Activated CD8-positive, alpha-beta T cell treated with anti-CD3 and anti-CD28 coated beads for 36 hours (primary cell): ENCODE measurements at regions not wholly inside any gene's neighbourhood (a gene's known extent, or its start where the extent isn't known, plus 50 kb on each side); places are given as distances from the start of the nearest gene placed in this dataset.

Source experiments
- ATAC-seq: fragments of 200-7000 bp; cut with Tn5 transposase; one replicate; pipeline ENCODE4 v1.10.0; 2021; ENCODE audit warnings: mild to moderate bottlenecking, moderate library complexity
- CTCF ChIA-PET: fragments of 350-600 bp; sonication (Branson Sonifier 250); formaldehyde crosslinking; loops from one replicate; lab custom pipeline; 2021; ENCODE audit warnings: antibody characterized with exemption; lab: Charles Lee
- POLR2A ChIA-PET: fragments of 350-600 bp; sonication (Branson Sonifier 250); formaldehyde crosslinking; loops from one replicate; lab custom pipeline; 2021; ENCODE audit warnings: antibody characterized with exemption; lab: Charles Lee
- DNase-seq: peaks from one replicate; pipeline ENCODE4 v3.0.0-alpha.2; 2020
- H3K27ac Mint-ChIP-seq: one replicate; pipeline ENCODE4 v1.8.0; 2021; ENCODE audit warnings: mild to moderate bottlenecking, mixed read lengths
- H3K27me3 Mint-ChIP-seq: one replicate; pipeline ENCODE4 v1.8.0; 2021; ENCODE audit warnings: mixed read lengths
- H3K36me3 Mint-ChIP-seq: one replicate; pipeline ENCODE4 v1.8.0; 2021; ENCODE audit warnings: low read depth, mixed read lengths
- H3K4me1 Mint-ChIP-seq: one replicate; pipeline ENCODE4 v1.8.0; 2021; ENCODE audit warnings: low read depth, mixed read lengths
- H3K4me3 Mint-ChIP-seq: one replicate; pipeline ENCODE4 v1.8.0; 2021; ENCODE audit warnings: mild to moderate bottlenecking, moderate library complexity, mixed read lengths
- H3K9me3 Mint-ChIP-seq: one replicate; pipeline ENCODE4 v1.8.0; 2021; ENCODE audit warnings: mixed read lengths
- CTCF ChIP-seq: fragments of 200-600 bp; IDR thresholded peaks from one replicate; pipeline ENCODE4 v1.8.0; 2022; ENCODE audit warnings: antibody characterized with exemption, mild to moderate bottlenecking
- intact Hi-C: fragments of 100-400 bp; cut with micrococcal nuclease; formaldehyde crosslinking; loops from one replicate; pipeline ENCODE4 v1.10.0; 2022

- no peak for TF ChIP-seq CTCF
- CTCF ChIA-PET: no interaction called here
- Mint-ChIP-seq H3K4me1 (no peaks in the 10 kb centered on the region), H3K36me3 (no peaks in the 10 kb centered on the region), H3K27me3 (no peaks in the 10 kb centered on the region), H3K9me3 (no peaks in the 10 kb centered on the region), H3K4me3 (no peak overlapping the region), H3K27ac (no peak overlapping the region)
- DNase-seq (no peak), ATAC-seq (no peak)
- intact Hi-C loops: no loop called here
- POLR2A ChIA-PET: interaction anchor here (0.6 kb wide), 1 partner anchor 26 kb away, joined by 3 read pairs; no protein-coding TSS in a partner anchor
Measured at GRCh38 chr5:144583541-144584449, 413.1 kb downstream of the KCTD16 start.

GRCh38 chr5:144582066-144582465 is 411.4 kb downstream of the KCTD16 start:
- no peak for ATAC-seq
- no peak overlapping the region for H3K27ac Mint-ChIP-seq
- H3K36me3 Mint-ChIP-seq: no peaks in the 10 kb centered on the region

GRCh38 chr5:144581044-144581443 is 410.4 kb downstream of the KCTD16 start:
- no peaks in the 10 kb centered on the region for H3K9me3 Mint-ChIP-seq
- H3K36me3 Mint-ChIP-seq: no peaks in the 10 kb centered on the region
- POLR2A ChIA-PET: no interaction called here

More at GRCh38 chr5:144582066-144582465, 411.4 kb downstream of the KCTD16 start:
- Mint-ChIP-seq H3K27me3 (no peaks in the 10 kb centered on the region), H3K4me3 (no peak overlapping the region), H3K9me3 (no peaks in the 10 kb centered on the region), H3K4me1 (no peaks in the 10 kb centered on the region)
- TF ChIP-seq CTCF: no peak
- POLR2A ChIA-PET: no interaction called here
- DNase-seq: no peak
- intact Hi-C loops: no loop called here
- CTCF ChIA-PET: no interaction called here

GRCh38 chr5:144577676-144578075 is 407.0 kb downstream of the KCTD16 start:
- intact Hi-C loops: no loop called here
- ChIA-PET POLR2A (no interaction called here), CTCF (no interaction called here)
- Mint-ChIP-seq H3K27ac (no peak overlapping the region), H3K4me1 (no peaks in the 10 kb centered on the region), H3K9me3 (no peaks in the 10 kb centered on the region), H3K36me3 (no peaks in the 10 kb centered on the region), H3K4me3 (no peak overlapping the region), H3K27me3 (no peaks in the 10 kb centered on the region)
- no peak for ATAC-seq
- DNase-seq: no peak
- no peak for TF ChIP-seq CTCF

More at GRCh38 chr5:144581044-144581443, 410.4 kb downstream of the KCTD16 start:
- intact Hi-C loops: no loop called here
- Mint-ChIP-seq H3K27me3 (no peaks in the 10 kb centered on the region), H3K4me3 (no peak overlapping the region), H3K27ac (no peak overlapping the region), H3K4me1 (no peaks in the 10 kb centered on the region)
- no peak for TF ChIP-seq CTCF
- CTCF ChIA-PET: no interaction called here
- ATAC-seq: no peak
- no peak for DNase-seq

GRCh38 chr5:144575736-144576135 is 405.1 kb downstream of the KCTD16 start:
- Mint-ChIP-seq H3K36me3 (no peaks in the 10 kb centered on the region), H3K4me3 (no peak overlapping the region), H3K27me3 (no peaks in the 10 kb centered on the region), H3K9me3 (no peaks in the 10 kb centered on the region), H3K4me1 (no peaks in the 10 kb centered on the region), H3K27ac (no peak overlapping the region)
- ATAC-seq: no peak
- no peak for TF ChIP-seq CTCF
- DNase-seq: no peak
- intact Hi-C loops: no loop called here
- POLR2A ChIA-PET: no interaction called here
- CTCF ChIA-PET: no interaction called here
